PFSK-1 (cell line): ENCODE measurements at regions not wholly inside any gene's neighbourhood (a gene's known extent, or its start where the extent isn't known, plus 50 kb on each side); places are given as distances from the start of the nearest gene placed in this dataset.

ENCODE experiments used
- FOXP2 ChIP-seq: optimal IDR thresholded peaks from 2 replicates; pipeline ENCODE3; 2011; ENCODE audit warnings: borderline replicate concordance, control low read depth, inconsistent platforms; ENCODE audit not compliant: insufficient read depth; ENCODE audit errors: extremely low read length, extremely low read depth
- POLR2AphosphoS5 ChIP-seq: IDR thresholded peaks from 2 replicates; pipeline ENCODE4 v1.6.1; 2012; ENCODE audit warnings: low read depth, mild to moderate bottlenecking, control low read depth, low read length, moderate library complexity
- SIN3A ChIP-seq: IDR thresholded peaks from 2 replicates; pipeline ENCODE4 v1.6.1; 2012; ENCODE audit warnings: mild to moderate bottlenecking, low read length, moderate library complexity, borderline replicate concordance; ENCODE audit not compliant: insufficient read depth
- TAF1 ChIP-seq: IDR thresholded peaks from 2 replicates; pipeline ENCODE4 v1.6.1; 2012; ENCODE audit warnings: low read length, control low read depth, borderline replicate concordance; ENCODE audit not compliant: insufficient read depth
- TF ChIP-seq, protein P1 (sequence below), 2 experiments: IDR thresholded peaks; 2 replicates each; pipeline versions ENCODE4 v1.6.1 to v1.8.0; 2011 to 2012; ENCODE audit warnings: low read depth in 2 of 2, low read length in 2 of 2, control low read depth in 1 of 2, inconsistent platforms in 1 of 2, mild to moderate bottlenecking in 1 of 2, moderate library complexity in 1 of 2; ENCODE audit not compliant: insufficient read depth in 1 of 2

DNA sequence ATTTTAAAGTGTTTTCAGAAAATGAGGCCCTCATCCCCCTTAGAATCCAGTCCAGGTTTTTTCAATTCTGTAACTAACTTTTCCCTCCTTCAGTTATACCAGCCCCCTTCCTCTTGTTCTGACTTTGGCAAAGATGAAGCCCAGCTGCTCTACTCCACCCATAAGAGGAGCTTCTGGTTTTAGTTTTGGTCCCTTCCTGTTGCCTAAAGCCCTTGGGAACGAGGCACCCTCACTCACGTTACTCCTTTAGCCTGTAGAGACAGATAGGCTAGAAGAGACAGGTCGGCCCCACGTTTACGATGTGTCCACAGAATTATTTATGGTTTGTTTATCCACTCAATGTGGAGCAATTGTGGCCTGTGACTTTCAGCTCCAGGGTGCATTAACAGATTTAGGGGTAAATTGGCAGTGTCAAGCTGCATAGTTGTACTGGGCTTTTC, 454.2 kb upstream of the TNP1 start:
- TF ChIP-seq SIN3A (no peak), POLR2AphosphoS5 (no peak), TAF1 (no peak), FOXP2 (no peak)
- TF ChIP-seq, protein P1, sequence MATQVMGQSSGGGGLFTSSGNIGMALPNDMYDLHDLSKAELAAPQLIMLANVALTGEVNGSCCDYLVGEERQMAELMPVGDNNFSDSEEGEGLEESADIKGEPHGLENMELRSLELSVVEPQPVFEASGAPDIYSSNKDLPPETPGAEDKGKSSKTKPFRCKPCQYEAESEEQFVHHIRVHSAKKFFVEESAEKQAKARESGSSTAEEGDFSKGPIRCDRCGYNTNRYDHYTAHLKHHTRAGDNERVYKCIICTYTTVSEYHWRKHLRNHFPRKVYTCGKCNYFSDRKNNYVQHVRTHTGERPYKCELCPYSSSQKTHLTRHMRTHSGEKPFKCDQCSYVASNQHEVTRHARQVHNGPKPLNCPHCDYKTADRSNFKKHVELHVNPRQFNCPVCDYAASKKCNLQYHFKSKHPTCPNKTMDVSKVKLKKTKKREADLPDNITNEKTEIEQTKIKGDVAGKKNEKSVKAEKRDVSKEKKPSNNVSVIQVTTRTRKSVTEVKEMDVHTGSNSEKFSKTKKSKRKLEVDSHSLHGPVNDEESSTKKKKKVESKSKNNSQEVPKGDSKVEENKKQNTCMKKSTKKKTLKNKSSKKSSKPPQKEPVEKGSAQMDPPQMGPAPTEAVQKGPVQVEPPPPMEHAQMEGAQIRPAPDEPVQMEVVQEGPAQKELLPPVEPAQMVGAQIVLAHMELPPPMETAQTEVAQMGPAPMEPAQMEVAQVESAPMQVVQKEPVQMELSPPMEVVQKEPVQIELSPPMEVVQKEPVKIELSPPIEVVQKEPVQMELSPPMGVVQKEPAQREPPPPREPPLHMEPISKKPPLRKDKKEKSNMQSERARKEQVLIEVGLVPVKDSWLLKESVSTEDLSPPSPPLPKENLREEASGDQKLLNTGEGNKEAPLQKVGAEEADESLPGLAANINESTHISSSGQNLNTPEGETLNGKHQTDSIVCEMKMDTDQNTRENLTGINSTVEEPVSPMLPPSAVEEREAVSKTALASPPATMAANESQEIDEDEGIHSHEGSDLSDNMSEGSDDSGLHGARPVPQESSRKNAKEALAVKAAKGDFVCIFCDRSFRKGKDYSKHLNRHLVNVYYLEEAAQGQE (IDR thresholded peaks at IDR 0.05; ENCODE audit: insufficient read depth in 1 of 2, low read depth in 2 of 2, low read length in 2 of 2), result no peak
